Kasumi-1 (cell line): ENCODE measurements at regions not wholly inside any gene's neighbourhood (a gene's known extent, or its start where the extent isn't known, plus 50 kb on each side); places are given as distances from the start of the nearest gene placed in this dataset.

Experiments used
- DNase-seq, 2 experiments: peaks; one replicate each; lab custom pipeline; 2025; lab: John Stamatoyannopoulos, UW

- no peak for DNase-seq
Observed at GRCh38 chr6:92635553-92636153, 783.7 kb downstream of the EPHA7 start.

- no peak for DNase-seq
Observed at GRCh38 chr6:92634561-92634960, 784.8 kb downstream of the EPHA7 start.

DNA sequence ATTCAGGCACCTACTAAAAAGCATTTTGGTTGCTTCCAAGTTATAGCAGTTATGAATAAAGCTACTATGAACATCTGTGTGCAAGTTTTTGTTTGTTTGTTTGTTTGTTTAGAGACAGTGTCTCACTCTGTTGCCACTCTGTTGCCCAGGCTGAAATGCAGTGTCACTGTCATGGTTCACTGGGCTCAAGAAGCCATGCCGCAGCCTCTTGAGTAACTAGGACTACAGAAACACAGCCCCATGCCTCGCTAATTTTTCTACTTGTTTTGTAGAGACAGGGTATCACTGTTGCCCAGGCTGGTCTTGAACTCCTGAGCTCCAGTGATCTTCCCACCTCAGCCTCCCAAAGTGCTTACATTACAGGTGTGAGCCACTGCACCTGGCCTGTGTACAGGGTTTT, 795.9 kb downstream of the EPHA7 start:
- DNase-seq: no peak

DNA sequence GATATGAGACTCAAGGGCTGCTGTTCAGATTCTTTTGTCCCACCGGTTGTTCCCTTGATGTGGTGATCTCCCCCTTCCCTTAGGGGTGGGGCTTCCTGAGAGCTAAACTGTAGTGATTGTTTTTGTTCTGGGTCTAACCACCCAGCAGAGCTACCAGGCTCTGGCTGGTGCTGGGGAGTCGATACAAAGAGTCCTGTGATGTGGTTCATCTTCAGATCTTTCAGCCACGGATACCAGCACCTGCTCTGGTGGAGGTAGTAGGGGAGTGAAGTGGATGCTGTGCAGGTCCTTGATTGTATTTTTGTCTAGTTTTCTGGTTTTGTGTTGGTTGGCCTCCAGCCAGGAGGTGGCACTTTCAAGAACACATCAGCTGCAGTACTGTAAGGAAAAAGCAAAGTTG, 801.6 kb downstream of the EPHA7 start:
- DNase-seq: no peak

DNA sequence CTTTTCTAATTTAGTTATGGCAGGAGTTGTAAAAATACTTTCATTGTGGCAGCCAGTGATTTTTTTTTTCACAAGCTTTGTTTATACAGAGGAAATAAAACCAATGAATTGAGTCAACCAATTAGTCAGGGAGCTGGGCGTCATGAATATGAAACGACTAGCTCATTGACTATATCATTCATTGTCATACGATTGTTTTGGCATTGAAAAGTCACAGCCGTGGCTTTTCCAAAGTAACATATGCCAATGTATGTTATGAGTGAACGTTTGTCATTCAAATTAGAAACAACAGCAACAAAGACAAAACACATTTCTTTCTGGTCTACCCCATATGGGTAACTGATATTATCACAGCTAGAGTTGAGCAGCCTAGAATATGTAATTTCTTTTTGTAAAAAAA, 810.6 kb downstream of the EPHA7 start:
- no peak for DNase-seq

GRCh38 chr6:92593201-92593600, 826.2 kb downstream of the EPHA7 start:
- no peak for DNase-seq

GRCh38 chr6:92589996-92590395, 829.4 kb downstream of the EPHA7 start:
- no peak for DNase-seq

- DNase-seq: no peak
Observed at GRCh38 chr6:92588148-92588547, 831.2 kb downstream of the EPHA7 start.

DNA sequence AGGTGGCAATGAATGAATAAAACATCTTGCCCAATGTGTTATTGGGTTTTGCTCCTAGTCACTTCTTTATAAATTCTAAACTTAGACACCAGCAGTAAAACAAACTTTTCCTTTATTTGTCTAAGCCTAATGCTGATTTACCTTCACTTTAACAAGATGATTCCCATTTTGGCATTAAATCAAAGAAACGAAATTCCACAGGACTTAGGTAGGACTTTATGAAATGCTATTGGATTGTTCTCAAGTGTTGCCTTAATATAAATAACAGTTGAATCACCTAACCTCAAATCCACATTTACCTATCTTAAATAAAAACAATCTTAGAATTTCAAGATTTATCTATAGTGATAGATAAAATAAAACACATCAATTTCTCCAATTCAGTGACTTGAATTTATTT, 831.8 kb downstream of the EPHA7 start:
- no peak for DNase-seq

- no peak for DNase-seq
Observed at GRCh38 chr6:92586236-92586977, 833.0 kb downstream of the EPHA7 start.

- DNase-seq: no peak
Observed at GRCh38 chr6:92582211-92582610, 837.1 kb downstream of the EPHA7 start.

GRCh38 chr6:92577077-92577719, 842.2 kb downstream of the EPHA7 start:
- no peak for DNase-seq

GRCh38 chr6:92568541-92568940, 850.8 kb downstream of the EPHA7 start:
- no peak for DNase-seq

DNA sequence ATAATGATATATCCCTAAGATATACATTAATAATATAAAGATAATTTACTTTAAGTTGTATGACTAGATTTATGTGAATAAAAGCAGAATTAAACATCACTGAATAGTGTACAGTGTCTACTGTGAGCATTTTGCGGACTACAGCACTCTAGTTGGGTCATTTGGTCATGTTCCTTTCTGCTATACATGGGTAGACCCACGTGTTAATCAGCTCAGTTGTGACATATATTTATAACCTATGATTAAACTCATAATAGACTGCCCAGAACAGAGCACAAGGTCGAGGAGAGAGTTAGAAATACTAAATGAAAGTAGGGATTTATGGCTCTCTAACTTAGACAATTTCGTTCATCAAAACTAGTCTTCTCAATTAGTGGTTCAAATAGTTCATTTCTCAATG, 852.7 kb downstream of the EPHA7 start:
- no peak for DNase-seq

- no peak for DNase-seq
Observed at GRCh38 chr6:92564376-92564775, 855.0 kb downstream of the EPHA7 start.

- peak; percentile 71 to 79 for DNase-seq
Observed at GRCh38 chr6:92559611-92560010, 859.7 kb downstream of the EPHA7 start.

DNA sequence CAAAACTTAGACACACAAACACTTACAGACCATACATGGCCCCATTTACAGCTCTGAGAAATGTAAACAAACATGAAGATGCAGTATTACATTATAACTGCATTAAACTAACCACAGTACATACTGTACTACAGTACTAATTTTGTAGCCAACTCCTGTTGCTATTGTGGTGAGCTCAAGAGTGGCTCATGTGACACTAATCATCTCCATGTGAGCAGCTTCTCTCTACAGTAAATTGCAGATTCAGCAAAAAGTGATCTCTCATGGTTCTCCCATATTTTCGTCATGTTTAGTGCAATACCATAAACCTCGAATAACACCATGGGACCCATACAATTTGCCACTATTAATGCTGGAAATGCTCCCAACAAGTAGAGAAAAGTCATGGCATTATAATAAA, 860.4 kb downstream of the EPHA7 start:
- peak in 1 of 2 experiments; percentile 10 for DNase-seq

- no peak for DNase-seq
Observed at GRCh38 chr6:92550501-92550900, 868.9 kb downstream of the EPHA7 start.

GRCh38 chr6:92545861-92546260, 873.5 kb downstream of the EPHA7 start:
- DNase-seq: no peak

- no peak for DNase-seq
Observed at GRCh38 chr6:92541448-92542060, 877.8 kb downstream of the EPHA7 start.

DNA sequence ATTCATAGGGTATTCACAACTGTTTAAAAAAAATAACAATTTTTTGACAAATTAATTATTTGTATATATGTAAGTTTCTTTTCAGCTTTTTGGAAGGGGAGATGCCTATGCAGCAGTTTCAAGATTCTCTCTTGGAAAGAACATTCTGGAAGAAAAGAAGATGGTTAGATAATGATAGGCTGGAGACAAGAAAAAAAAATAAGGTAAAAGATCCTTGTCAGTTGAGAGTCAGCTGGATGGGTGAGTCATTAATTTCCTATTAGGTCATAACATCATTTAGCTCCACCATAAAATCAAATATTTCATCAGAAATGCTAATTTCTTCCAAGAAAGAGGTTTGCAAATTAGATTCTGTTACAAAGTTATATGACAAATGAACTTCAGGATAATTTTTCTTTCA, 880.4 kb downstream of the EPHA7 start:
- DNase-seq: no peak

DNA sequence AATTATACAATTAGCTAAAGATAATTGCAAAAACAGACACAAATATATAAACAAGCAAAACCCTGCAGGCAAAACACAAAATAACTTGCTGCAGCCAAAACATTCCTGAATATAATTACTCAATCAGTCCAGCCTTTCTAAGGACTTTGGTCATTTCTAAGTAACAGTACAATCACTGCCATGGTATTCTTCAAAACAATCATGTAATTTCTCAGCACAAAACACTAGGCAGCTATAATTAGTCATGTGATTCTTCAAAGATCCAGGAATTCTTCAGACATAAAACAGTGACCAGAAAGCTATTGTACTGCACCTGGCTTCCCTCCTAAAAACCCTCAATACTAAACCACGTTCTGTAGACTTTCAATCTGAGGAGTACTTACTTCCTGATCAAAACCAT, 881.1 kb downstream of the EPHA7 start:
- no peak for DNase-seq

- DNase-seq: no peak
Observed at GRCh38 chr6:92534109-92534508, 885.2 kb downstream of the EPHA7 start.
